NCI-H146 treated with DMSO at 0.1 percent for 48 hours (cell line): ENCODE measurements at regions not wholly inside any gene's neighbourhood (a gene's known extent, or its start where the extent isn't known, plus 50 kb on each side); places are given as distances from the start of the nearest gene placed in this dataset.

ENCODE experiments used
- DNase-seq: peaks from one replicate; lab custom pipeline; 2025; ENCODE audit not compliant: unreplicated experiment; lab: John Stamatoyannopoulos, UW

DNA sequence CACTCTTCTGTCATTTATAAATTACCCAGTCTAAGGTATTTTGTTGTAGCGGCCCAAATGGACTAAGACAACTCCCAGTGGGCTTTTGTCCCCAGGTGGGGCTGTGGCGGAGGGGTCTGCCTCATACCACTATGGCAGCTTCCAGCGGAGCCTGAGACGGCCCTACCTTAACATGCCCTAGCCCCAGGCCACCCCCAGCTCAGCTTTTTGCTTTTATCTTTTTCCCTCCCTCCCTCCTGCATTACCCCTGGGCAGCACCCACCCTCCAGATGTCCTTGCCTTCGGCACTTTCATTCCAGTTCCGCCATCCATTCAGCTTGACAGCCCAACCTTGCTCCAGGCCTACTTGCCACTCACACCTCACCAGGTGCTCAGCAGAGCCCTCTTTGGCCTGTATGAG lies 307.3 kb downstream of the PTPRU start:
- no peak for DNase-seq

GRCh38 chr1:29542548-29542947 lies 306.2 kb downstream of the PTPRU start:
- DNase-seq, result no peak

GRCh38 chr1:29541631-29542030 lies 305.3 kb downstream of the PTPRU start:
- no peak for DNase-seq

GRCh38 chr1:29540801-29541357 lies 304.6 kb downstream of the PTPRU start:
- no peak for DNase-seq

DNA sequence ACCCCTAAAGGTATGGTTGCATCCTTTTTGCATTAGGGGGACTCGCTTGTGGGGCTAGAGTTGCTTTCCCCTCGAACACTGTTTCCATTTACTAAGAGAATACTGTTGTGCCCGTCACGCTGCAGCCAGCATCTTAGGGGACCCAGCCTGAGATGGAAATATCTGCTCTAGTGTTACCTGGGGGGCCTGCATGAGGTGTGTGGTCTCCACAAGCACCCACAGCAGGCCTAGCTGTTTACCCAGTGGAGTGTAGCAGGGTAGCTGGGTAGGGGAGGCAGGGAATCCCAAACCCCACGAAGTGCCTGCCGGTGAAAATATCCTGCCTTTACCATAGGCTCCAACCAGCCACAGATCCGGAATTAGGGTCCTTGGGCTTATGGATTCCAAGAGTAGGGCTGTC lies 303.6 kb downstream of the PTPRU start:
- no peak for DNase-seq

DNA sequence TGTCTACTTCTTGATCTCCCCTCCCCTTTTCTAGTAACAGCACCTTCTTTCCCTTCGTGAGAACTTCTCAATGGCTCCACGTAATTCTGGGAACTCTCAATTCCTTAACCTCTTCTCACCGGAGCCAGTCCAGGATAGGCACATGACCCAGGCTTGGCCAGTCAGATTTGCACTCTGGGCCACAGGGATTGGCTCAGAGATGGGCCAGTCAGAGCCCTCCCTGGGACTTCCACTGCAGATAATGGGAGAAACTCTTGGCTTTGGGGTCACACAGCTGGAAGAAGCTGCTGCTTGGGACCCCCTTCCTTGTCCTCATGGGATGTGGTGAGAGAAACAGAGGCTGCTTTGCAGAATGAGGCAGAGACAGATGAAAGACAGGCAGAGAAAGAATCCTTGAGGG lies 302.3 kb downstream of the PTPRU start:
- DNase-seq, result no peak

DNA sequence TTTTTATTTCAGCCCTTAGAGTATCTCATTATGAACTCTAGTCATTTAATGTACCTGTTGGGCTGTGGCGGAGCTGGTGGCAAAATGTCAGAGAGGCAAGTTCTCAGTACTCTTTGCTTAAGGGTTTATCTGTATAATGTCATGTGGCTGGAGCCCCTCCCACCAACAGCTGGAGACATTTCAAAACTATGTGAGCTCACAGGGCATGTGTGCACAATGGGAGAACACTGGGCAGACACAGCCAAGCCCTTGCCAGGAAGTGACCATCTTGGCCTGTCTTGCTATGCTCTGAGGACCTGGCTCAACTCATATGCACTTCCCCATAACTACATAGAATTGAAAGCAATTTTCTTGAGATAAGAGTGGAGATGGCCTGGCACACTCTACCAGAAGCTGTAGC lies 296.4 kb downstream of the PTPRU start:
- DNase-seq, result no peak

DNA sequence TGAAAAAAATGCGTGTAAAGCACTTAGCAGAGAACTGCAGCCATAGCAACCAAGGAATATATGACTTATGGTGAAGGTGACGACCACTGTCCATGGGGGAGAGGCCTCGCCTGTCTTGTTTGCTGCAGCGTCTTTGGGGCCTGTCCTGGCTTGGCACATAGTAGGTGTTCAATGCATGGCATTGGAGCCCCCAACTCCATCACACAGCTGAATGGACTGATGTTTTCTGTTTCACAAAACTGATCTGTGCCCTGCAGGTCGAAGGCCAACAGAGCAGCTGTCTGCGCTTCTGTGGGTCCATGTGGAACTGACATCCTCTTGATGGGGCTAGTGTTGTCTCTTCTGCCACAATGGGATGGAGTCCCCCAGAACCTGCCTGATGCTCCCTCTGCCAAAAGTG lies 296.0 kb downstream of the PTPRU start:
- no peak for DNase-seq

DNA sequence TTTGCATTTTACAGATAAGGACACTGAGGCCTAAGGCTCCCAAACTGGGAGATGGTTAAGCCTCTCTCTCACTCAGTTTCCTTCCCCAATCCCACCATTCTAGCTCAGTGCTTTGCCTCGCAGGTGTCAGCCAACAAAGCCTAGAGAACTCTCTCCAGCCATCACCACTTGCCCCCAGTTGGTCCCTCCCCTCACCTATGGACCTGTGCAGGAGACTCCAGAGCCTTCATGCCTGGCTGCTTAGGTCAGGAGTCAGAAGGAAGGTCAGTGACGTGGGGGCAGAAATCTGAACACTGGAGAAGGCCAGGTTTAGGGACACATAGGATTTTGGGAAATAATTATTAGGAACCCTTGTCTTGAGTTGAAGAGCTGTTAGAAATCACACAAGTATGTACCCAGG lies 295.3 kb downstream of the PTPRU start:
- no peak for DNase-seq

DNA sequence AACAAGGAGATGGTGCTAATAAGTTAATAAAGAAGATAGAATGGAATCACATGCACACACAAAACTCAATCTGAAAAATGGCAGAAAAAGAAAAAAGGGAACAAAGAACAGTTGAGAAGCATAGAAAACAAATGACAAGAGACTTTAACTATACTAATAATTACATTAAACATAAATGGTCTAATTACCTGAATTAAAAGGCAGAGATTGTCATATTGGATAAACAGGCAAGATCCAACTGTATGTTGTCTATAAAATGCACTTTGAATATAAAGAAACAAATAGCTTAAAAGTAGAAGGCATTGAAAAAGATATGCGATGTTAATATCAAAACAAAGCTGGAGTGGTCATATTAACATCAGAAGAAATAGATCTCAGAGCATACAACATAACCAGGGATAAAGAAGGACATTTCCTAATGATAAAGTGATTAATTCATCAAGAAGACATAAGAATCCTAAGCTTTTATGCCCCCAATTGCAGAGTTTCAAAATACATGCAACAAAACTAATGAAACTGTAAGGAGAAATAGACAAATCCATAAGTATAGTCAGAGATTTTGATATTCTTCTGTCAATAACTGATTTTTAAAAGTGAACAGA lies 293.5 kb downstream of the PTPRU start:
- no peak for DNase-seq

- no peak for DNase-seq
These were observed 291.1 kb downstream of the PTPRU start for GRCh38 chr1:29527314-29528004.

DNA sequence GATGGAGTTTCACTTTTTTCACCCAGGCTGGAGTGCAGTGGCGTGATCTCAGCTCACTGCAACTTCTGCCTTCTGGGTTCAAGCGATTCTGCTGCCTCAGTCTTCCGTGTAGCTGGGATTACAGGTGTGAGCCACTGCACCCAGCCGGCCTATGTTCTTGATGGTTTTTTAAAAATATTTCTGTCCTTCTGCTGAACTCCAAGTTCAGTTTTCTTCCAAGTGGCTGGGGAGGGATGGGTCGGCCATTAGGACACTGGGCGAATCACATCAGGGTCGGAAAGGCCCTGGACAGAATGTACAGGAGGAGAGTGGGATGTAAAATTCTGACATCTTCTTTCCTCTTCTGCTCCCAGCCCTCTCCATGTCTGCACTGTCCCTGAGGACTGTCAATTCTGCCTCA lies 289.6 kb downstream of the PTPRU start:
- DNase-seq, result no peak

GRCh38 chr1:29524285-29525065 lies 288.2 kb downstream of the PTPRU start:
- DNase-seq, result no peak

DNA sequence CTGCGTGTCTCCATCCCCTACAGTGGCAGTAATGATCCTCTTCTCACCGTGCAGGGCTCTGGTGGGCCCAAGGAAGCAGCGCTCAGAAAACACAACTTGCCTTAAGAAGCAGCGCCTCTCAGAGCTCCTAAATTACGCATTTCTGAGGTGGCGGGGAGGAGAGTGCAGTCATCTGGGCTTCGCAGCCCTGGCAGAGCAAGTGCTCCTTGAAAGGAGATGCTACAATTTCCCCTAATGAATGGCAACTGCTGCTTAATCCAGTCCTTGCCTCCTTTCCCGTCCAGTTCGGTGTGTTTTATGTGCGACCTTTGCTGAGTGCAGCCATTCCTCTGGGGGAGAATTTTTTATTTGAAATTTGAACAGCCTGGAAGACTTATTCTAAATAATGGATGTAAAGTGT lies 287.3 kb downstream of the PTPRU start:
- DNase-seq, result no peak

GRCh38 chr1:29523136-29523535 lies 286.8 kb downstream of the PTPRU start:
- DNase-seq, result no peak

- DNase-seq, result no peak
These were observed 285.7 kb downstream of the PTPRU start for GRCh38 chr1:29521811-29522580.

GRCh38 chr1:29521438-29521715 lies 285.1 kb downstream of the PTPRU start:
- no peak for DNase-seq

GRCh38 chr1:29520571-29521437 lies 284.5 kb downstream of the PTPRU start:
- no peak for DNase-seq

- no peak for DNase-seq
These were observed 283.4 kb downstream of the PTPRU start for GRCh38 chr1:29519788-29520110.

- no peak for DNase-seq
These were observed 282.9 kb downstream of the PTPRU start for GRCh38 chr1:29519108-29519787.
